GM21447 (cell line): ENCODE measurements at regions not wholly inside any gene's neighbourhood (a gene's known extent, or its start where the extent isn't known, plus 50 kb on each side); places are given as distances from the start of the nearest gene placed in this dataset.
"Not testable (repeated sequence)": the region's sequence is repeated elsewhere in the genome, so short reads cannot be mapped to it uniquely, and the experiment has no call there.

ENCODE experiments used
- ATAC-seq: cut with Tn5 transposase; IDR thresholded peaks from one replicate; pipeline ENCODE4 v1.9.1; 2021; ENCODE audit not compliant: unreplicated experiment

DNA sequence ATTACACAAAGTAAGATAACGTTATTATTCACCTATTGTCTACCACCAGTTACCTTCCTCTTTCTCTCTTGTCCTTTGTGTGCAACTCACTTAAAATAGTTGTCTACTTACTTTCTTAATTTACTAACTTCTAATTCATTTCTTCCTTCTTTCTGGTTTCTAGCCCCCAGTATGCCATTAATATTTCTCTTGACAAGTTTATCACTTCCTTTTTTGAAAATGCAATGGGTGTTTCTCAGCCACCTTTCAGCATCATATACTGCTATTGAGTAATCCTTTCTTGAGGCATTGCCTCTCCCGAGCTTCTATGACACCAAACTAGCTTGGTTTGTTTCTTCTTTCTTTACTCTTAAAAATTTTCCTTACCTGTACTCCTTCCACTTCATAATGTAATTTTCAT is 633.6 kb downstream of the TMTC2 start:
- ATAC-seq = no peak

DNA sequence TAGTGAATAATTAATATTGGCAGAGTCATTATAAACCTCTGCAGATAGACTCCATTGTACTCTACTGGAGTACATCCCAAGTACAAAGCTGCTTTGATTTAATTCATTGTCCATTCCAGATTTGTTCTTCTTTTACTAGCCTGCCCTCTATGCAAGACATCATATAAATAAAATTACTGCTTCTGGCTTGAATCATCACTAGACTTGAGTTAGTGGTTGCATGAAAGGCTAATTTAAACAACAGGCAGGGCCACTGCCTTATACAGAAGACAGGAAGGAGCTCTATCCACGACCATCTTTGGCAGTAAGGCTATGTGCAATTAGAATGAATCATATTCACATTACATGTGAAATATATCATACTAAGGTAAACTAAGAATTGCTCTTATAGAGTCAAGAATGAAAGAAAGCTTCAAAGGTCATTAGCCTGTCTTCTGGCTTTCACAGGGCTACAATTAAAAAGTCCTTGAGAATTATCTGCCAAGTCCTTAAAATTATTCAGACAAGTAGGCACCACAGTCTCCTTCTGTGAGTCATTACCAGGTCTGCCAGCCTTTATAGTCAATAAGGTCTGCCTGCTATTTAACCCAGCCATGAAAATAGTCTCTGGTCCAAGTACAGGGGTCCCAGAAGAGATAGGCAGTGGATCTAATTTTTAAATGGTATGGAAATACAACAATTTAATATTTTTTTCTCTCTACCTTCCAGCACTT is 631.8 kb downstream of the TMTC2 start:
- no peak for ATAC-seq

DNA sequence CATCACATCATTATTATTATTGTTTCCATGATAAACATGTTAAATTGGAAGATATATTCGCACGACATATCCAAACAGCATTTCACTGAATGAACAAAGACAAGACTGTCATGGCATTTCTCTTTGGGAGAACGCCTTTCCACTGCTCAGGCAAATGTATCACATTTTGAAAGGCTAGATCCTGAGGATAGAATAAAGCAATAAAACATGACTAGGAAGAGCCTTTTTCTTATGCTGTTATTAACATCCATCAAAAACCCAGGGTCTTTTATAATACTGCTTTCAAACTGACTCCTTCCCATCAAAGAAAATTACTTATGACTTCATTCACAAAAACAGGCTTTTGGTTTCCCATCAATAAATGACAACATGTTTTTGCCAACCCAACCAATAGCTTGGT is 630.9 kb downstream of the TMTC2 start:
- no peak for ATAC-seq

DNA sequence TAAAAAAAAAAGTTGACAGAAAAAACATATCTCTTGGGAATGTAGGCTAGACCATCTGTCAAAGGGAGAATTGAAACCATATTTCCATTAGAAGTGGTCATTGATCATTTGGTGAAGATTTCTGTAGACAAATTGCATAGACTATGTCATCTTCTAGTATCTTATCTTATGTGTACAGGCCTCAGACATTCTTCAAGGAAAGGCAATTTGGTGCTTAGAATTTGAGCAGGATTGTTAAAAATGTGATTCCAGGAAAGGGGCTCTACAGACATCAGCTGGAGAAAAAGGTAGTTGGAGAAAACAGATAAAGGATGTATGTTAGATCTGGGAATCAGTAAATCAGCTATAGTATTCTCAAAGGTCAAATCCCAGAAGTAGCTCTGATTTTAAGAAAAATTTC is 627.1 kb downstream of the TMTC2 start:
- no peak for ATAC-seq

DNA sequence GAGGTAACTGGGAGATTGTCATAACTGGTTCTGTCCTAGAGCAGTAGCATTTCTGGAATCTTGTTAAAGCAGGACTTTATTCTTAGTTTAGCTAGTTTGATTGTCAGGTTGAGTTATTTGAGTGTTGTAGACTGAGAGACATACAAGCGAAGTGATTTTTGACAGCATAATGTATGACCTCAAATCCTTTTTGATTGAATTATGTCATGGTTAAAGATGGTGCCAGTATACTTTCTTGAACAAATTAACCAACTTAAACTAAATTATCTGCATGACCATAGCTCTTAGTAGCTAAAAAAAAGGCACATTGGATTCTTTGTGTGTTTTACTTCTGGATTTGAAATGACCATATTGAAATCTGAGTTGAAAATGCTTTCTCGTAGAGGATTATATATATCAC is 626.6 kb downstream of the TMTC2 start:
- ATAC-seq = no peak

DNA sequence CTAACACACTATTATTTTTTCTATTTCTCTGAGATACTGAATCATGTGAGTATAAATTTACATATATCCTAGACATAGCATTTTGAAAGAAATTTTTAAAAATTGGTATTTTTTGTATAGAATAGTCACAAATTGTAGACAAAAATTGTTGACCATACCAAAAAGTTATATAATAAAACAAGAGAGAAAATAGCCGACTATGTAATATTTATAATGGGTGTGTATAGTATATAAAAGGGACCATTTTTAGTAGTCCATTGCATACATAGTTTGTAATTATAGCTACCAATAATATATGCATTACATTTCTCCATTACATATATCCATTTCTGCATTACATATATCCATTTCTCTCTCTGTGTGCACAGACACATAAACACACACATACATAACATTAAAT is 590.2 kb downstream of the TMTC2 start:
- no peak for ATAC-seq

DNA sequence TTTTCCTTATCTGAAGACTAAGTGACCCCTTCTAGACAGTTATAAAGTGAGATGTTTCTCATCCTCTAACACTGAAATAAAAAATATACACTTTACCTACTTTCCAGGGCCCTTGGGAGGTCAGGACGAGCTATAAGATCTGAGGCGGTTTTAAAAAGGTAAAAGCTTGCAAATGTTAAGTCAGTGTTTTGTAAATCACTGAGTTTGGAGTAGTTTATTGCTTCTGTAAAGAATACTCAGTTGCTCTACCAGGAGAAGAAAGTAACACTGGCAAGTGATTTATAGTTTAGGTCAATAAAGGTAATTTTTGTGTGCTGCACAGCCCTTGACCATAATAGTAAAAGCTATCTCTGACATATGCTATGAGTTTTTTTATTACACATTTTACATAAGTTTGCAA is 584.5 kb downstream of the TMTC2 start:
- ATAC-seq = no peak

DNA sequence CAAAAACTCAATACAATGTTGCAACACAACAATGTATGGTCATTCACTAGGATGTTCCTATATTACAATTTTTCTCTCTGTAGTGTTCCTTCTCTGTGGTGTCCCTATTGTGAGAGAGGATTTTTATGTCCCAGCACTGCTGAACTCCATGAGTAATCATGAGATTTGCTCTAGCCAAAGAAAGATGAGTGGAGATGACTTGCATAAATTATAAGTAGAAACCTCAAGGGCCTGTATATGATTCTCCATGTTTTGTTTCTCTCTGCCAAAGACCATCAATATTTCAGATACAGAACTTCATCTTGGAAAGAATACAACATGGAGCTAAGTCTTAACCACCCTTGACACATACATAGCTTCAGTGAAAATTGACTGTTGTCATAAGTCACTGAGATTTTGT is 579.1 kb downstream of the TMTC2 start:
- no peak for ATAC-seq

DNA sequence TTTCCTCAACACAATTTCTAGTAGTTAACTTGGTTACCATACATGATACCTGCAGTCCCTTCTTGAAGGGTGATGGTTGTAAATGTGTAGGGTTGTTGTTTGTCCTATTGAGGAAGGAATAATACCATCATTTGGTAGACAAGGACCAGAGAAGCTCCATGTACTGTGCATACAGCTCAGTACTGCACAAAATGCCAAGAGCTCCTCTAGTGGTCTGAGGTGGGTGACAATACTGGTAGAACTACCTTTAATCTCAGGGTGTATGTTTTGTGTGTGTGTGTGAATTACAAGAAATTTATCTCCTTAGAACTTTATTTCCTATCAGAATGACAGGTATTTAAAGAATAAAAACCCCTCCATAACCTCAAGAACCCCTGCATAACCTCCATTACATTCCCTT is 575.3 kb downstream of the TMTC2 start:
- no peak for ATAC-seq

DNA sequence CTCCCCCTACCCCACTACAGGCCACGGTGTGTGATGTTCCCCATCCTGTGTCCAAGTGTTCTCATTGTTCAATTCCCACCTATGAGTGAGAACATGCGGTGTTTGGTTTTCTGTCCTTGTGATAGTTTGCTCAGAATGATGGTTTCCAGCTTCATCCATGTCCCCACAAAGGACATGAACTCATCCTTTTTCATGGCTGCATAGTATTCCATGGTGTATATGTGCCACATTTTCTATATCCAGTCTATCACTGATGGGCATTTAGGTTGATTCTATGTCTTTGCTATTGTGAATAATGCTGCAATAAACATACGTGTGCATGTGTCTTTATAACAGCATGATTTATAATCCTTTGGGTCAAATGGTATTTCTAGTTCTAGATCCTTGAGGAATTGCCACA is 573.4 kb downstream of the TMTC2 start:
- not testable (repeated sequence) for ATAC-seq

DNA sequence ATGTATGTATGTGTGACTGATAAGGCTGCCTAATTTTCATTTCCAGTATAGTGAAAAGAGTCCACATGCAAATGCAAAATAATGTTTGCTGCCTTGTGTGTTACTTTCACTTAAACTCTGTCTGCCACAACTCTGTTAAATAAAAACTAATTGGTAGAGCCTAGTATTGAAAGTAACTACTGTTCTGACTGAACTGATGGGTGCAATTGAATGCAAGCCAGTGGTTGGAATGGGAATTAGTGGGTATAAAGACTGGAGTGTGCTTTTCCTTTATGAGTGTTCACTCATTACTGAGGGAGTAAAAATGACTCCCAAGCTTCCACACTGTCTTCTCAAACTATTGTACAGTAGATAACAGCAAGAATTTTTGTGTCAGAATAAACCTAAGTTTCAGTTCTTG is 571.0 kb downstream of the TMTC2 start:
- no peak for ATAC-seq

DNA sequence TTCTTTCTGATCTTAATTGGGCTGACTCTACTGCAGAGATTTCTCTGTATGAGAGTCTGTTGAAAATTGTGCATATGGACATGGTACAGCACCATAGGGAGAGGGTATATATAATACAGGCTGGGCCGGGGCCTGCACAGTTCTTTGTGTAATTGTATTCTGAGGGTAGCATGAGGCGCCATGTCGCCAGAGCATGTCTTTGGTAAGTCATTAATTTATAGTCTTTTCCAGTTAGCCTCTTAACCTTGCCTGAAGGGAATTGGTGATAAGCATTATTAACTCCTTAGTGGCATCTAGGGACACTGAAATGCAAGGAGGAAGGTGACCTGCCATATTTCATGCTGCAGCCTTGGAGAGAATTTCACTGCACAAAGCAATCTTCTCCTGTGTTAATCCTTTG is 569.9 kb downstream of the TMTC2 start:
- ATAC-seq = no peak

DNA sequence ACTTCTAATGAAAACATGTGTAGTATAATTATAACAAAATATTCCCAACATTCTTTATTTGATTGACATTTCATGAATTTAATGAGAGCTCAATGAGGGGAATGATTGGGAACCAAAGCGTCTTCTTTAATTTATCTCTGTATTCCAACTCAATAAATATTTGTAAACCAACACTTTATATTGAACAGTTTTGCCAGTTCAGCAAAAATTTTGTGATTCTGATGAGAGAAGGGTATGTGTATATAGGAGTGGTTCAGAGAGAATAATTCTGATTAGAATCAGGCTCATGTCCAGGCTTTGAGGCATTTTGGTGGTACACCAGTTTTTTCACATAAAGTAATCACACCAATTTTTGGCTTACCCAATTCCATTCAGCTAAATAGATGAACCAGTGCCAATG is 564.2 kb downstream of the TMTC2 start:
- no peak for ATAC-seq

DNA sequence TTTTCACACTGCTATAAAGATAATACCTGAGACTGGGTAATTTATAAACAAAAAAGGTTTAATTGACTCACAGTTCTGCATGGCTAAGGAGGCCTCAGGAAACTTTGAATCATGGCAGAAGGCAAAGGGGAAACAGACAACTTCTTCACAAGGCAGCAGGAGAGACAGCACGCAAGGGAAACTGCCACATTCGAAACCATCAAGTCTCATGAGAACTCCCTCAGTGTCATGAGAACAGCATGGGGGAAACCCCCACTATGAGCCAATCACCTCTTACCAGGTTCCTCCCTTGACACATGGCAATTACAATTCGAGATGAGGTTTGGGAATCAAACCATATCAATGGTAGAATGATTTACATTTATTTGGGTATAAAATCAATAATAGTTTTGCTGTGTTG is 558.5 kb downstream of the TMTC2 start:
- no peak for ATAC-seq

DNA sequence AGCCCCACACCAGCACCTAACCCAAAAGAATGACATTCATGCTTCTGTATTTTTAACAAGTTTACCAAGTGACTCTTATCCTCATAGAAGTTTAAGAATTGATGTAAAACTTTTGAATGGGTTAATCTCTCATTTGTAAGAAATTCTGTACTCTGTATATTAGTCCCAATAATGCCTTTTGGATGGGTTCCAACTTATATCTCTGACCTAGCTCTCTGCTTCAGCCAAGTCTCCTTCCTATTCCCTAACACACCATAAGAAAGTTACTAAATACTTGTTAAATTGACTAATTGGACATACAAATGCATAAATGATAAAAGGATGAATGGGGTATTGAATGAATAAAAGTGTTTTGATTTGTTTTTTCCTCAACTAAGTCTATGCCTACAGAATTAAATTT is 557.3 kb downstream of the TMTC2 start:
- no peak for ATAC-seq

DNA sequence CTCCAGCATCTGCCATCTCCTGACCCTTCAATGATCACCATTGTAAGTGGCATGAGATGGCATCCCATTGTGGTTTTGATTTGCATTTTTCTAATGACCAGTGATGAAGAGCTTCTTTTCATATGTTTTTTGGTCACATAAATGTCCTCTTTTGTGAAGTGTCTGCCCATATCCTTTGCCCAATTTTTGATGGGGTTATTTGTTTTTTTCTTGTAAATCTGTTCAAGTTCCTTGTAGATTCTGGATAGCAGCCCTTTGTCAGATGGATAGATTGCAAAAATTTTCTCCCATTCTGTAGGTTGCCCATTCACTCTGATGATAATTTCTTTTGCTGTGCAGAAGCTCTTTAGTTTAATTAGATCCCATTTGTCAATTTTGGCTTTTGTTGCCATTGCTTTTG is 547.3 kb downstream of the TMTC2 start:
- ATAC-seq = not testable (repeated sequence)

DNA sequence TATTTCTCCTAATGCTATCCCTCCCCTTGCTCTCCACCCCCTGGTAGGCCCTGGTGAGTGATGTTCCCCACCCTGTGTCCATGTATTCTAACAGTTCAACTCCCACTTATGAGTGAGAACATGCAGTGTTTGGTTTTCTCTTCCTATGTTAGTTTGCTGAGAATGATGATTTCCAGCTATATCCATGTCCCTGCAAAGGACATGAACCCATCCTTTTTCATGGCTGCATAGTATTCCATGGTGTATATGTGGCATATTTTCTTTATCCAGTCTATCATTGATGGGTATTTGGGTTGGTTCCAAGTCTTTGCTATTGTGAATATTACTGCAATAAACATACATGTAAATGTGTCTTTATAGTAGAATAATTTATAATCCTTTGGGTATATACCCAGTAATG is 540.3 kb downstream of the TMTC2 start:
- ATAC-seq = not testable (repeated sequence)

DNA sequence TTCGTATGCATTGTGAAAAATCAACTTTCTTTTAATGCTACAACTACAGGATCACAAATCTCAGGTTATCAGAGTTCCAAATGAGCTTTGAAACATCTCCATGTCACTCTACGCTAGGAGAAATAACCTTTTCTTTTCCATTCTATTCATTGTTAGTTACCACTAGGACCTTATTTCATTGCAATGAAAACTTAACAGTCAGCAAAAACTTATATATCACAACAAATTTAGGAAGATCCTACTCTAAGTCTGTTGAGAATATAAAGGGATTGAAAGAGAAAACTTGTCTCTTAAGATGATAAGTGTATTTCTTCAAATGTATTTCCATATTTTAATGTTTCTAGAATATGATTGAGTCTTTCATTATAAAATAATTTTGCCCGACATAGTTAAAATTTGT is 539.1 kb downstream of the TMTC2 start:
- no peak for ATAC-seq

DNA sequence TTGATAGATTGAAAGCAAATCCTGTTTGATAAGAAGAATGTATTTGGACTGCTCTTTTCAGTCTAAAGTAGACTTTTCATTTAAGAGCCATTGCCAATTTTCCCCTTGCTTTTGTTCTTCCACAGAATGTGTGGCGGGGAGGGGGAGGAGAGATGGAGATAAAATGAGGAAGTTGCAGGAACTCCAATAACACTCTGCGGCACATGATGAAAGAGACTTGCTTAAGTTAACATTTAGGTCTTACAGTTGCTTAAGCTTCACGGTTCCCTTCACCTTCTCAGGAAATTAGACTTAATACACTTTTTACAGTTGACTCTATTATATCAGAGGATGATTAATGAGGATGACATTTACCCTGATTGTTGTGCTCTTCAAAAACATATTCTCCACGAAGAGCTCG is 537.3 kb downstream of the TMTC2 start:
- ATAC-seq = no peak

DNA sequence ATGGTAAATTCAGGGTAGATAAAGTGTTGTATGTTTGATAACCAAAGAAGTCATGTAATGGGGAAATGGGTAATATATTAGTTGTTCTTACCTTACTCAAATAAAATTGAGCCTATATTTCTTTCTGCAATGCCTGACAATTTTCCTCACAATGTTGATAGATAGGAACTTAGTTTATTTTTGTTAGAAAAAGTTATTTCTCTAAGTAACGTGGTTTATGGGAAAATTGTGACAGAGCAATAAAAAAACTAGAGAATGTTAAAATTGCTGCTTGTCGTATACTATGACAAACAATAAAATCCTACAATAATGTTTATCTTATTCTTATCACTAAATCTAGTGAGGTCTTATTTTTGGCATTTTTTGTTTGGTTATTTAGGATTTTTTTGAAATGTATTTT is 534.1 kb downstream of the TMTC2 start:
- no peak for ATAC-seq

DNA sequence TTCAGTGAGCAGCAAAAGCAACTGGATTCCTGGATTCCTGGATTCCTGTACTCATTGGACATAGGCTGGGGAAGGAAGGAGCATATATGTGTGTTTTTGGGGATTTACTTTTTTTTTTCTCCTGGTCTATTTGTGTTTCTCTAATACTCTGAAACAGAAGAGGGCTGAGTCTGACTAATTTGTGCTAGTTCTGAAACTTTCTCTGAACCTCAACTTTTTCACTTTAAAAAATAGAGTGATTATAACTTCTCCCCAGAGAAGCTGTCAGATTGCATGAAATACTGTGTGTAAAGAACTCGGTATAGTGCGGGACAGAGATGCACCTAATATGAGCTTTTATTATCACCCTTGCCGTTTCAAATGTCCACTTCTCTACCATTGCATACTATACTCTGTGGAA is 529.5 kb downstream of the TMTC2 start:
- ATAC-seq = no peak

DNA sequence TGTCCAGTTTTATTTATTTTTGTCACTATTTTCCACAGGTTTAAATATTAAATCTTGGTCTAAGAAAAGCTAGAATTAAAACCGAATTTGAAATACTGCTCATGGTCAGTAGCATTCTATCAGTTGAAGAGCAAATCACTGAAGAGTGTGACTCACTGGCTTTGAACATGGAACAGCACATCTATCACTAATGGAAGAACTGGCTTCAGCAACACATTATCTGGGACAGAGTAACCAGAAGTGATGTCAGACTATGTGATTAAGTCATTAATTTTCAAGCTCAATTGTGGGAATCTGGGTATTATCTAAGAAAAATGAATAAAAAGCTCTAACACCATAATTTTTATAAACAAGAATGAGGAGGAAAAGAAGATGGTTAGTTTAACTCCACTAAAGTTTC is 527.5 kb downstream of the TMTC2 start:
- ATAC-seq = no peak

DNA sequence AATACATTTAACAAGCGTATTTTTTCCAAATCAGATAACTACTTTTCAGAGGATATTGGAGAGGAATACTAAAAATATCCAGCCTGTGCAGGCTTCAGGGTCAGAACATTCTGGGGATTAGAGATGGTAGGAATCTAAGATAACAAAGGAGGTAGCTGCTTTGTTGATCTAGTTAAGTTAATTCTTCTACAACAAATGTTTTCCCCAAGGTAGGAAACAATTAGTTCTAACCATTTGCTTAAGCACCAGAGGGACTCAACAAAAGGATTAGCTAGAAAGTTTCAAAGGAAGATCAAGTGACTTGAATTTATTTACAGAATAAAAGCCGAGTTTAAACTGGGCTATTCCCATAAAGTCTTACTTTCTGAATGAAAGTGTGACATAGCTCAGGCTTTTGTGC is 524.2 kb downstream of the TMTC2 start:
- ATAC-seq = no peak

DNA sequence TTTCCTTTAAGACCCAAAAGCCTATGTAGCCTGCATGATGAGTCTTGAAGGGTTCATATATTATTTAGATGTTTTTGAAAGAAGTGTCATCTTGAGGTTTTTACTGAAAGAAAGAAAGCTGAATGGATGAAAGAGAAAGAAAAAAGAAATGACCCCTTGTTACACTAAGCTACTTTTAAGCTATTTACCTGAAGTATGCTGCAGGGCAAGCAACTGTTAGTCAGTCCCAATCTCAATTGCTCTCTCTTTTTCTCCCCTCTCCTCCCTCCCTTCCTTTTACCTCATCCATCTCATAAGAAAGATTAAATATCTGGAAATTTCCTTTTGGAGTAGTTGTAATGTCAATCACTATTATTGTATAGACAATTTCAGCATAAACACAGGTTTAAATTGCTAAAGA is 512.4 kb downstream of the TMTC2 start:
- no peak for ATAC-seq
